K562 (cell line): ENCODE measurements at regions not wholly inside any gene's neighbourhood (a gene's known extent, or its start where the extent isn't known, plus 50 kb on each side); places are given as distances from the start of the nearest gene placed in this dataset.

Experiments used
- ATF3 ChIP-seq, 2 experiments: fragments of 450-650 bp in 1 of 2; sonication (generic) in 1 of 2; formaldehyde crosslinking in 1 of 2; IDR thresholded peaks in 1 of 2; conservative IDR thresholded peaks in 1 of 2; 2 replicates each; pipeline versions ENCODE4 v1.6.1 to v1.8.1; 2016 to 2023; ENCODE audit warnings: mild to moderate bottlenecking in 2 of 2, moderate library complexity in 2 of 2, inconsistent platforms in 1 of 2, missing genetic modification reagents in 1 of 2
- DEAF1 ChIP-seq: fragments of 450-650 bp; formaldehyde crosslinking; IDR thresholded peaks from 2 replicates; pipeline ENCODE4 v1.4.0; 2020; ENCODE audit warnings: mild to moderate bottlenecking, moderate library complexity
- KDM1A ChIP-seq, 2 experiments: fragments of 450-650 bp; IDR thresholded peaks; 2 replicates each; pipeline ENCODE4 v1.6.1; 2016; ENCODE audit warnings: mild to moderate bottlenecking in 2 of 2
- MECOM ChIP-seq: fragments of 250-450 bp; sonication (Bioruptor Pico); IDR thresholded peaks from 2 replicates; pipeline ENCODE4 v1.8.0; 2022; ENCODE audit warnings: inconsistent platforms
- PREB ChIP-seq: sonication (generic); formaldehyde crosslinking; IDR thresholded peaks from 2 replicates; pipeline ENCODE4 v1.8.1; 2023; ENCODE audit warnings: mild to moderate bottlenecking, missing genetic modification reagents
- STAT5B ChIP-seq: fragments of 250-450 bp; sonication (Bioruptor Pico); IDR thresholded peaks from 2 replicates; pipeline ENCODE4 v1.8.0; 2021; ENCODE audit warnings: mild to moderate bottlenecking, inconsistent platforms
- THRAP3 ChIP-seq: fragments of 450-650 bp; IDR thresholded peaks from 2 replicates; pipeline ENCODE4 v1.6.1; 2016; ENCODE audit warnings: mild to moderate bottlenecking, inconsistent platforms, borderline replicate concordance

- TF ChIP-seq DEAF1 (CRISPR knock-in tag) (no peak), ATF3 (IDR thresholded peaks at IDR 0.05) (no peak), ATF3 (CRISPR knock-in tag; conservative IDR thresholded peaks at IDR 0.05) (no peak), KDM1A (IDR thresholded peaks at IDR 0.05) (no peak), STAT5B (CRISPR knock-in tag) (no peak), THRAP3 (no peak), MECOM (CRISPR knock-in tag) (no peak), PREB (CRISPR knock-in tag) (no peak)
Observed at GRCh38 chr10:78171633-78172400, 138.2 kb downstream of the RPS24 start (continued).
